ACHN (cell line): ENCODE measurements at regions not wholly inside any gene's neighbourhood (a gene's known extent, or its start where the extent isn't known, plus 50 kb on each side); places are given as distances from the start of the nearest gene placed in this dataset.
"Not testable (repeated sequence)": the region's sequence is repeated elsewhere in the genome, so short reads cannot be mapped to it uniquely, and the experiment has no call there.

Experiments used
- DNase-seq: peaks from one replicate; pipeline ENCODE4 v3.0.0-alpha.2; 2015
- in situ Hi-C: cut with HindIII; loops from 2 replicates; pipeline ENCODE4 v1.10.0; 2017; ENCODE audit warnings: low sequenced_read_pairs, low pct_ligation_motif_present, low pct_unique_long_range_greater_than_20kb

DNA sequence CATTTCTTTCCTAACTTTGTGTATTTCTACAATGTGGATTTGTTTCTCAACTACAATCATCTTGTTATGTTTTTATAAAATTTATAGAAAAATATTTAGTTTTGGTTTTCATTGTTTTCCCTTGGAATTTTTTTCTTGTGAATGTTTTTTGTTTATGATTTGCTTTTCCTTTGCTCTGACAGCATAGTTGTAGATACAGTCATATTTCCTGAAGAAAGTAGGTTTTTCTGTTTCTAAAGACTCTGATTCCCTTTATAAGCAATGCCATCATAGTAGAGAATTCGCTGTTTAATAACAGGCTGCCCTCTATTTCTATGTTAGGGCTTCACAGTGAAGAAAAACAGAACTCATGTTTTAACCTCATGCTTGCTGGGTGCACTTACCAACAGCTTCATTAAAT lies 482.3 kb downstream of the ZBBX start:
- no peak for DNase-seq
- in situ Hi-C loops: no loop called here

- in situ Hi-C loops: no loop called here
- DNase-seq: no peak
These were observed 490.9 kb downstream of the ZBBX start for GRCh38 chr3:166889241-166889640.

GRCh38 chr3:166879661-166880060 lies 500.4 kb downstream of the ZBBX start:
- no peak for DNase-seq
- in situ Hi-C loops: no loop called here

DNA sequence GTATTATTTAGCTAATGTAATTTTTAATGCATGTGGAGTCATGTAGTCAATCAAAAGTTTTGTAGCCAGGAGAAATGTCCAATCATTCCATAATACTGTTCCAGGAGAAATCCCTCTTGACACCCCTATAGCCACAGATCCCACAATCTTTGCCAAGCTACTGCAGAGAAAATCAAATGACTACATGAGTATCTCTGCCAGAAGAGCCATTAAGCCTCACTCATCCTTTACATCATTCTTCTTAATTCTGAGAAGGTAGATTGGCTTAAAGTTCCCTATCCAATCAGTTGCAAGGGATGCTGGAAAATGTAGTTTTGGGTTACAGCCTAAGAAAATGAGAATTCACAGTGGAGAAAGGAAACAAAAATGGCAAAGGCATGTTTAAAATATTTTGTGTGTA lies 502.1 kb downstream of the ZBBX start:
- no peak for DNase-seq
- in situ Hi-C loops: no loop called here

- in situ Hi-C loops: no loop called here
- DNase-seq: no peak
These were observed 515.3 kb downstream of the ZBBX start for GRCh38 chr3:166864473-166865467.

DNA sequence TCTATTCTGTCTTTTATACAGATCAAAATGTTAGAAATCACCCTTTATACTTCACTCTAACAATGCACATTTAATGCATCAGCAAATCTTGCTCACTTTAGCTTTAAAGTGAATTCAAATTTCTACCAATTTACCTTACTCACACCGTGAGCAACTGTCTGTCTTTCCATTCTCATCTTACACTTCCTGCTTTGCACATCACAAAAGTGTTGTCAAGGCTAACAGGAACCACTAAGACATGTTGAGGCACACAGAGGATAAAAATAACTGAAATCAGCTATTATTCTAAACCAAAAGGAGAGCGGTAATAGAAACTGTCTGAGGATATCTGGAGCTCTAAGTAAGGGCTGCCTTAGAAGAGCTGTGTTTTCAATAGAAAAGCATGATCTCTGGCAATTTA lies 519.9 kb downstream of the ZBBX start:
- DNase-seq: no peak
- in situ Hi-C loops: no loop called here

DNA sequence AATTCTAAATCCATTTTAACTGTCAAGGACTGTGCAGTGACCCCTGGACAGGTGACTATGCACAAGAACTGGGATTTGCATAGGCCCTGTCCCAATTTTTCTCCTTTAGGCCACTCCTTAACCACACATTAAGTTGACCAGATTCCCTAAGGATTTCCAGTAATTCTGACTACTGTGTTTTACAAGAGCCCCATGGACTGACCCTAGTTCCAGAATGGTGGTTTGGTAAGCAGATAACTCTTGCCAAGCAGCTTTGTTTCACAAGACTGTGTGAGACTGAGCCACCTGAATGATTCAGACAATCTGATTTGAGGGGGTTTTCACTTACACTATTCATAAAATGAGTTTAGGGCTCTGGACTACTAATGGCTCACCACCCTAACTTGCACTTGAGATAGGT lies 535.8 kb downstream of the ZBBX start:
- in situ Hi-C loops: no loop called here
- no peak for DNase-seq

DNA sequence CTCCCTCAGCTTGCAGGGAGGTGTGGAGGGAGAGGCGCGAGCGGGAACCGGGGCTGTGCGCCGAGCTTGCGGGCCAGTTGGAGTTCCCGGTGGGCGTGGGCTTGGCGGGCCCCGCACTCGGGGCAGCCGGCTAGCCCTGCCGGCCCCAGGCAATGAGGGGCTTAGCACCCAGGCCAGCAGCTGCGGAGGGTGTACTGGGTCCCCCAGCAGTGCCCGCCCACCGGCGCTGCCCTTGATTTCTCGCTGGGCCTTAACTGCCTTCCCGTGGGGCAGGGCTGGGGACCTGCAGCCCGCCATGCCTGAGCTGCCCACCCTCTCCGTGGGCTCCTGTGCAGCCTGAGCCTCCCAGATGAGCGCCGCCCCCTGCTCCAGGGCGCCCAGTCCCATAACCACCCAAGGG lies 537.3 kb downstream of the ZBBX start:
- DNase-seq, in situ Hi-C loops: not testable (repeated sequence)

DNA sequence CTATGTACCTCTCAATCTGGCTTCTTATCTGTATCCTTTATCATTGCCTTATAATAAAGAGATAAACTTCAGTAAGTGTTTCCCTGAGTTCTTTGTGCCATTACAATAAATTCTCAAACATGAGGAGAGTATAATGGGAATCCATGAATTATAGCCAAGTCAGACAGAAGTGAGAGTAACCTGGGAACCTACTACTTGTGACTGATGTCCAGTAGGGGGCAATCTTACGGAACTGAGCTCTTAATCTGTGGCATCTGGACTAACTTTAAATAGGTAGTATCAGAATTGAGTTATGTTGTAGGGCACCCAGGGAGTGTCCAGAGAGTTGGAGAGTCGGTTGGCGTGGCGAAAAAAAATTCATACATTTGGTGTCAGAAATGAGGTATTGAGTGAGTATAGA lies 542.6 kb downstream of the ZBBX start:
- in situ Hi-C loops: no loop called here

DNA sequence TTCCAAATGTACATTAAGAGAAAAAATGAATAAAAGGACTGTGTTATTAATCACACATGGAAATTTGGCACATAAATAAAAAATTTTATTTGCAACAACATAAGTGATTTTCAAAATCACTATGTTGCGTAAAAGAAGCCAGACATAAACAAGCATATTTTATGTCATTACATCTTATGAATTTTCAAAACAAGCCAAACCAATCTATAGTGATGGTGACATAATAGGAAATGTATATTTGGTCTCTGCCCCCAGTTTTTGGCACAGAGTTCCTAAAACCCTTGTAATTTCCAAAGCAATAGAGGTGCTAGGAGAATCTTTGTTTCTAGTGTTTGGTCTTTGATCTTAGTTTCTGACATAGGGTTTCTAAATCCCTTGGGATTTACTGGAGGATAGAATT lies 543.3 kb downstream of the ZBBX start:
- DNase-seq: no peak

More for the DNA sequence above, 542.6 kb downstream of the ZBBX start:
- DNase-seq: peak; percentile 46

DNA sequence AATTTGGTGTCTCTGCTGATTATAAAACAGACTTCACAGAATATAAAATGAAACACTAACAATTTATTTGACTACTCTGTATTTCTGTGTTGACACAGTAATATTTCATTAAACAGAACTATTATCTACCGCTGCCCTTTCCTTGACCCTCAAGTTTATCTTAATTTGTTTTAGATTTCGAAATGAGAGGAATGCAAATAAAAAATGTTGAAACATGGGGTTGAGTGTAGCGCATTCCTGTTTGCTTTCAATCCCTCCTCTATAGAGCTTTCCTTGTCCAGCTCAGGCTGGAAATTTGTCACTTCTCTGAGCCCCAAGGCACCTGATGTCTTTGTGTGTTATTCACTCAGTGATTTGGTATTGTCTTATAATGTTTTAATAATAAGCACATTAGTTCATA lies 550.2 kb downstream of the ZBBX start:
- no peak for DNase-seq

More for the DNA sequence above, 543.3 kb downstream of the ZBBX start:
- in situ Hi-C loops: no loop called here

GRCh38 chr3:166818464-166818863 lies 561.6 kb downstream of the ZBBX start:
- in situ Hi-C loops: no loop called here
- no peak for DNase-seq

More for the DNA sequence above, 550.2 kb downstream of the ZBBX start:
- in situ Hi-C loops: no loop called here

DNA sequence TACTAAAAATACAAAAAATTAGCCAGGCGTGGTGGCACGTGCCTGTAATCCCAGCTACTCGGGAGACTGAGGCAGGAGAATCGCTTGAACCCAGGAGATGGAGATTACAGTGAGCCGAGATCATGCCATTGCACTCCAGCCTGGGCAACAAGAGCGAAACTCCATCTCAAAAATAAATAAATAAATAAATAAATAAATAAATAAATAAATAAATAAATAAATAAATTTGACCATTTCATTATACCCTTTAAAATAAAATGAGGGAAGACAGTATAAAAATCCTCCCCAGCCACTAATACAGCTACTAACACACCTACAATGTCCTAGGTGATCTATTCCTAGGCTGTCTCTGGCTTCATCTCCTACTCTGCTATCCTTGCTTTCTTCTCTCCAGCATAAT lies 562.8 kb downstream of the ZBBX start:
- DNase-seq, in situ Hi-C loops: not testable (repeated sequence)

- no peak for DNase-seq
- in situ Hi-C loops: no loop called here
These were observed 569.2 kb downstream of the ZBBX start for GRCh38 chr3:166810741-166811445.

GRCh38 chr3:166809520-166809919 lies 570.6 kb downstream of the ZBBX start:
- no peak for DNase-seq
- in situ Hi-C loops: no loop called here

GRCh38 chr3:166788936-166789335 lies 591.2 kb downstream of the ZBBX start:
- in situ Hi-C loops: no loop called here
- DNase-seq: no peak

GRCh38 chr3:166785876-166786275 lies 594.2 kb downstream of the ZBBX start:
- no peak for DNase-seq
- in situ Hi-C loops: no loop called here

DNA sequence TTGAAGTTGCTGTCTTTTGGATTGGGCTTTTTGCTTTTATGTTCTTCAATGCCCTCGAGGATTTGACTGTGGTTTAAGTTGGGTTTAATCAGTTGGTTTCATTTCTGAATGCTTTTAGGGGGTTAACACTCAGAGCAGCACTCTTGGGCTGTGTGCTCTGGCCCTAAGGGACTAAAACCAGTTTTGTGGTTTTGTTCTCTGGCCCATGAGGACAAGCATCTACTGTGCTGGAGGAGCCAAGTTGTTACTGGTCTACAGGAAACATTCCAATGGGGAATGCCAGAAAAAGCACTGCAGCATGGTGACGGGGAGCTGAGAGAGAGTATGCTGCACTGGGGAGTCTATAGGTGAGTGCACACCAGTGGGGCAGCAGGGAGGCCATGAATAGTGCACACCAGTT lies 596.9 kb downstream of the ZBBX start:
- in situ Hi-C loops: no loop called here
- DNase-seq: no peak

DNA sequence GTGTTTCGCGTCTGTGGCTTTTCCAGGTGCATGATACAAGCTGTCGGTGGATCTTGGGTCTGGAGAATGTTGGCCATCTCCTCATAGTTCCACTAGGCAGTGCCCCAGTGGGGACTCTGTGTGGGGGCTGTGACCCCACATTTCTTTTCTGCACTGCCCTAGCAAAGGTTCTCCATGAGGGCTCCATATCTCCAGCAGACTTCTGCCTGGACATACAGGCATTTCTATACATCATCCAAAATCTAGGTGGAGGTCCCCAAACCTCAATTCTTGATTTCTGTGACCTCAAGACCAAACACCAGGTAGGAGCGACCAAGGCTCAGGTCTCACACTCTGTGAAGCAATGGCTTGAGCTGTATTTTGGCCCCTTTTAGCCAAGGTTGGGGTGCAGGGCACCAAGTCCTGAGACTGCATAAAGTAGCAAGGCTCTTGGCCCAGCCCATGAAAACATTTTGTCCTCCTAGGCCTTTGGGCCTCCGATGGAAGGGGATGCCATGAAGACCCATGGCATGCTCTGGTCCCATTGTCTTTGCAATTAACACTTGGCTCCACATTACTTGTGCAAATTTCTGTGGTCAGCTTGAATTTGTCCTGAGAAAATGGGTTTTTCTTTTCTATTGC lies 615.3 kb downstream of the ZBBX start:
- DNase-seq: no peak
- in situ Hi-C loops: no loop called here
